Panc1 (cell line): ENCODE measurements at regions not wholly inside any gene's neighbourhood (a gene's known extent, or its start where the extent isn't known, plus 50 kb on each side); places are given as distances from the start of the nearest gene placed in this dataset.

Source experiments
- ATAC-seq: fragments of 200-7000 bp; cut with Tn5 transposase; 2 replicates; pipeline ENCODE4 v1.9.1; 2020; ENCODE audit warnings: mild to moderate bottlenecking, moderate library complexity
- BruUV-seq: library from RNA; stranded (reverse); fragments of 400-500 nt; replicated peaks from 2 replicates; lab custom pipeline; 2021; lab: Mats Ljungman, UMichigan
- CTCF ChIA-PET: fragments of 300-600 bp; sonication (Branson Sonifier 250); formaldehyde crosslinking; loops from one replicate; lab custom pipeline; 2022; ENCODE audit warnings: antibody characterized with exemption; lab: Charles Lee
- POLR2A ChIA-PET: fragments of 300-600 bp; sonication (Branson Sonifier 250); formaldehyde crosslinking; loops from one replicate; lab custom pipeline; 2022; ENCODE audit warnings: antibody characterized with exemption; lab: Charles Lee
- DNase-seq: peaks from one replicate; pipeline ENCODE4 v3.0.0-alpha.2; 2010; ENCODE audit warnings: low read depth, low spot score
- H3K27ac ChIP-seq: 2 replicates; pipeline ENCODE4 v1.5.1; 2011; ENCODE audit warnings: mild to moderate bottlenecking, low read length, inconsistent platforms
- H3K27me3 ChIP-seq: fragments of 200-500 bp; sonication (Bioruptor generic); 2 replicates; pipeline ENCODE4 v1.6.0; 2014; ENCODE audit warnings: low read length, inconsistent platforms; ENCODE audit not compliant: control insufficient read depth, insufficient read depth
- H3K36me3 ChIP-seq: fragments of 200-500 bp; sonication (Bioruptor generic); 2 replicates; pipeline ENCODE4 v1.5.1; 2014; ENCODE audit warnings: inconsistent platforms, mild to moderate bottlenecking, low read length, moderate library complexity; ENCODE audit not compliant: control insufficient read depth, insufficient read depth
- H3K4me1 ChIP-seq: 2 replicates; pipeline ENCODE4 v1.5.1; 2011; ENCODE audit warnings: inconsistent platforms, mild to moderate bottlenecking, low read length, moderate library complexity; ENCODE audit not compliant: control insufficient read depth, insufficient read depth
- H3K4me3 ChIP-seq, 2 experiments: 2 replicates each; pipeline ENCODE4 v1.5.1; 2011 to 2012; ENCODE audit warnings: low read depth in 2 of 2, low read length in 2 of 2, mild to moderate bottlenecking in 2 of 2, inconsistent platforms in 1 of 2, moderate library complexity in 1 of 2
- H3K9me3 ChIP-seq: fragments of 200-500 bp; sonication (Bioruptor generic); 2 replicates; pipeline ENCODE4 v1.5.1; 2014; ENCODE audit warnings: low read depth, mild to moderate bottlenecking, inconsistent platforms, low read length, moderate library complexity; ENCODE audit not compliant: control insufficient read depth, insufficient read depth
- POLR2AphosphoS5 ChIP-seq: IDR thresholded peaks from 2 replicates; pipeline ENCODE4 v1.6.1; 2012; ENCODE audit warnings: mild to moderate bottlenecking, low read depth, low read length, moderate library complexity
- SIN3A ChIP-seq: IDR thresholded peaks from 2 replicates; pipeline ENCODE4 v1.6.1; 2012; ENCODE audit warnings: low read depth, mild to moderate bottlenecking, low read length, moderate library complexity, borderline replicate concordance; ENCODE audit not compliant: insufficient read depth
- TCF7L2 ChIP-seq: IDR thresholded peaks from 2 replicates; pipeline ENCODE4 v1.6.1; 2011; ENCODE audit warnings: mild to moderate bottlenecking, low read depth, low read length, inconsistent platforms
- in situ Hi-C: cut with HindIII; loops from 2 replicates; pipeline ENCODE4 v1.10.0; 2016; ENCODE audit warnings: low sequenced_read_pairs, low pct_unique_long_range_greater_than_20kb
- intact Hi-C: fragments of 100-400 bp; cut with micrococcal nuclease; formaldehyde crosslinking; loops from one replicate; pipeline ENCODE4 v1.10.0; 2022; ENCODE audit not compliant: unreplicated experiment
- TF ChIP-seq, protein P1 (sequence below): fragments of 450-650 bp; IDR thresholded peaks from 2 replicates; pipeline ENCODE4 v1.5.1; 2017; ENCODE audit warnings: mild to moderate bottlenecking
- TF ChIP-seq, protein P2 (sequence below), 2 experiments: IDR thresholded peaks; 2 replicates each; pipeline ENCODE4 v1.6.1; 2011 to 2012; ENCODE audit warnings: low read depth in 2 of 2, control low read depth in 1 of 2, low read length in 1 of 2, mild to moderate bottlenecking in 1 of 2, moderate library complexity in 1 of 2; ENCODE audit not compliant: insufficient read depth in 1 of 2

DNA sequence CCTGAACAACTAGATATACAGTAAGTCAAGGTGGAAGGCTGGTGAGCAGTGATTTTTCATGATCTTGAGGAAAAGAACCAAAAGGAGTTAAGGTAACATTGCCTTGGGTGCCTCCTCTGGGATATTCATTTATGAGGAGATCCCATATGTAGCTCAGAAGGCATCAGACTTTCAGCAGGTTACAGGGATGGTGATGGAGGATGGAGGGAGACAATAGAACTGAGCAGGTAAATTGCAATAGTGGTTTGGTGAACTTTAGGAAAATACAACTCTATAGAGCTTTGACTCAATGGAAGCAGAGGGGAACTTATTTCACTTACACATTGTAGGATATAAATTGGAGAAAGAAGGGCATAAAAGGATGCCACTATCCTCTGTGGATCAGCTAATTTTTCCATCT, 243.4 kb upstream of the SPRY2 start:
- H3K4me1 ChIP-seq = no peaks in the 10 kb centered on the region
- no peaks in the 10 kb centered on the region for H3K27me3 ChIP-seq
- H3K36me3 ChIP-seq = no peaks in the 10 kb centered on the region
- H3K27ac ChIP-seq = no peak overlapping the region
- H3K9me3 ChIP-seq = no peaks in the 10 kb centered on the region
- no peak for ATAC-seq
- TF ChIP-seq POLR2AphosphoS5 = no peak
- TF ChIP-seq TCF7L2 = no peak
- TF ChIP-seq, protein P1, sequence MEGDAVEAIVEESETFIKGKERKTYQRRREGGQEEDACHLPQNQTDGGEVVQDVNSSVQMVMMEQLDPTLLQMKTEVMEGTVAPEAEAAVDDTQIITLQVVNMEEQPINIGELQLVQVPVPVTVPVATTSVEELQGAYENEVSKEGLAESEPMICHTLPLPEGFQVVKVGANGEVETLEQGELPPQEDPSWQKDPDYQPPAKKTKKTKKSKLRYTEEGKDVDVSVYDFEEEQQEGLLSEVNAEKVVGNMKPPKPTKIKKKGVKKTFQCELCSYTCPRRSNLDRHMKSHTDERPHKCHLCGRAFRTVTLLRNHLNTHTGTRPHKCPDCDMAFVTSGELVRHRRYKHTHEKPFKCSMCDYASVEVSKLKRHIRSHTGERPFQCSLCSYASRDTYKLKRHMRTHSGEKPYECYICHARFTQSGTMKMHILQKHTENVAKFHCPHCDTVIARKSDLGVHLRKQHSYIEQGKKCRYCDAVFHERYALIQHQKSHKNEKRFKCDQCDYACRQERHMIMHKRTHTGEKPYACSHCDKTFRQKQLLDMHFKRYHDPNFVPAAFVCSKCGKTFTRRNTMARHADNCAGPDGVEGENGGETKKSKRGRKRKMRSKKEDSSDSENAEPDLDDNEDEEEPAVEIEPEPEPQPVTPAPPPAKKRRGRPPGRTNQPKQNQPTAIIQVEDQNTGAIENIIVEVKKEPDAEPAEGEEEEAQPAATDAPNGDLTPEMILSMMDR = no peak
- TF ChIP-seq, protein P2, sequence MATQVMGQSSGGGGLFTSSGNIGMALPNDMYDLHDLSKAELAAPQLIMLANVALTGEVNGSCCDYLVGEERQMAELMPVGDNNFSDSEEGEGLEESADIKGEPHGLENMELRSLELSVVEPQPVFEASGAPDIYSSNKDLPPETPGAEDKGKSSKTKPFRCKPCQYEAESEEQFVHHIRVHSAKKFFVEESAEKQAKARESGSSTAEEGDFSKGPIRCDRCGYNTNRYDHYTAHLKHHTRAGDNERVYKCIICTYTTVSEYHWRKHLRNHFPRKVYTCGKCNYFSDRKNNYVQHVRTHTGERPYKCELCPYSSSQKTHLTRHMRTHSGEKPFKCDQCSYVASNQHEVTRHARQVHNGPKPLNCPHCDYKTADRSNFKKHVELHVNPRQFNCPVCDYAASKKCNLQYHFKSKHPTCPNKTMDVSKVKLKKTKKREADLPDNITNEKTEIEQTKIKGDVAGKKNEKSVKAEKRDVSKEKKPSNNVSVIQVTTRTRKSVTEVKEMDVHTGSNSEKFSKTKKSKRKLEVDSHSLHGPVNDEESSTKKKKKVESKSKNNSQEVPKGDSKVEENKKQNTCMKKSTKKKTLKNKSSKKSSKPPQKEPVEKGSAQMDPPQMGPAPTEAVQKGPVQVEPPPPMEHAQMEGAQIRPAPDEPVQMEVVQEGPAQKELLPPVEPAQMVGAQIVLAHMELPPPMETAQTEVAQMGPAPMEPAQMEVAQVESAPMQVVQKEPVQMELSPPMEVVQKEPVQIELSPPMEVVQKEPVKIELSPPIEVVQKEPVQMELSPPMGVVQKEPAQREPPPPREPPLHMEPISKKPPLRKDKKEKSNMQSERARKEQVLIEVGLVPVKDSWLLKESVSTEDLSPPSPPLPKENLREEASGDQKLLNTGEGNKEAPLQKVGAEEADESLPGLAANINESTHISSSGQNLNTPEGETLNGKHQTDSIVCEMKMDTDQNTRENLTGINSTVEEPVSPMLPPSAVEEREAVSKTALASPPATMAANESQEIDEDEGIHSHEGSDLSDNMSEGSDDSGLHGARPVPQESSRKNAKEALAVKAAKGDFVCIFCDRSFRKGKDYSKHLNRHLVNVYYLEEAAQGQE (IDR thresholded peaks at IDR 0.05; ENCODE audit: insufficient read depth in 1 of 2, low read depth in 2 of 2, low read length in 1 of 2) = no peak
- TF ChIP-seq SIN3A = no peak
- in situ Hi-C loops (no loop called here), intact Hi-C loops (no loop called here)
- ChIA-PET POLR2A (no interaction called here), CTCF (no interaction called here)
- no peak overlapping the region for H3K4me3 ChIP-seq
- DNase-seq = no peak
- no TSS peak for BruUV-seq

DNA sequence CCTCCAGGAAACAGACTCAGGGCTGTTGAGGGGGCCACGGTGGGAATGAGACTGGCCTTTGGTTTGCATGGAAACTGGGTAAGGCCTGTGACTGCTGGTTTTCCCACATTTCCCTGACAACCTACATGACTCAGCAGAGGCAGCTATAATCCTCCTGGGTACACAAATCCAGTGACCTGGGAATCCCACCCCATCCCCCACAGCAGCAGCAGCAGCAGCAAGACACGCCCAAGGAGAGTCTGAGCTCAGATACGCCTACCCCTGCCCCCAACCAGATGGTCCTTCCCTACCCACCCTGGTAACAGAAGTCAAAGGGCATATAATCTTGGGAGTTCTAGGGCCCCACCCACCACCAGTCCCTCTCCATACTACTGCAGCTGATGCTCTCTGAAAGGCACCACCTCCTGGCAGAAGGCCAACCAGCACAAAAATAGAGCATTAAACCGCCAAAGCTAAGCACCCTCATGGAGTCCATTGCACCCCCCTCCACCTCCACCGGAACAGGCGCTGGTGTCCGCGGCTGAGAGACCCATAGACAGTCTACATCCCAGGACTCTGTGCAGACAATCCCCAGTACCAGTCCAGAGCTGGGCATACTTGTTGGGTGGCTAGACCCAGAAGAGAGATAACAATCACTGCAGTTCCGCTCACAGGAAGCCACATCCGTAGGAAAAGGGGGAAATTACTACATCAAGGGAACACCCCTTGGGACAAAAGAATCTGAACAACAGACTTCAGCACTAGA, 237.2 kb upstream of the SPRY2 start:
- in situ Hi-C loops = no loop called here
- no peak overlapping the region for H3K27ac ChIP-seq
- H3K4me3 ChIP-seq = no peak overlapping the region
- no peaks in the 10 kb centered on the region for H3K4me1 ChIP-seq
- ChIA-PET POLR2A (no interaction called here), CTCF (no interaction called here)
- no peaks in the 10 kb centered on the region for H3K9me3 ChIP-seq
- BruUV-seq = no TSS peak
- TF ChIP-seq POLR2AphosphoS5 = no peak
- TF ChIP-seq, protein P1 = no peak
- ATAC-seq = no peak
- no peaks in the 10 kb centered on the region for H3K36me3 ChIP-seq
- no peak for DNase-seq
- intact Hi-C loops = no loop called here
- H3K27me3 ChIP-seq = no peaks in the 10 kb centered on the region
